ENCODE measurements at regions not wholly inside any gene's neighbourhood (a gene's known extent, or its start where the extent isn't known, plus 50 kb on each side); places are given as distances from the start of the nearest gene placed in this dataset.

- H3K4me3 ChIP-seq (ENCODE audit: low read length), result no peak overlapping the region
- no peaks in the 10 kb centered on the region for H3K9me3 ChIP-seq (ENCODE audit: low read length)
- TF ChIP-seq, protein P1, sequence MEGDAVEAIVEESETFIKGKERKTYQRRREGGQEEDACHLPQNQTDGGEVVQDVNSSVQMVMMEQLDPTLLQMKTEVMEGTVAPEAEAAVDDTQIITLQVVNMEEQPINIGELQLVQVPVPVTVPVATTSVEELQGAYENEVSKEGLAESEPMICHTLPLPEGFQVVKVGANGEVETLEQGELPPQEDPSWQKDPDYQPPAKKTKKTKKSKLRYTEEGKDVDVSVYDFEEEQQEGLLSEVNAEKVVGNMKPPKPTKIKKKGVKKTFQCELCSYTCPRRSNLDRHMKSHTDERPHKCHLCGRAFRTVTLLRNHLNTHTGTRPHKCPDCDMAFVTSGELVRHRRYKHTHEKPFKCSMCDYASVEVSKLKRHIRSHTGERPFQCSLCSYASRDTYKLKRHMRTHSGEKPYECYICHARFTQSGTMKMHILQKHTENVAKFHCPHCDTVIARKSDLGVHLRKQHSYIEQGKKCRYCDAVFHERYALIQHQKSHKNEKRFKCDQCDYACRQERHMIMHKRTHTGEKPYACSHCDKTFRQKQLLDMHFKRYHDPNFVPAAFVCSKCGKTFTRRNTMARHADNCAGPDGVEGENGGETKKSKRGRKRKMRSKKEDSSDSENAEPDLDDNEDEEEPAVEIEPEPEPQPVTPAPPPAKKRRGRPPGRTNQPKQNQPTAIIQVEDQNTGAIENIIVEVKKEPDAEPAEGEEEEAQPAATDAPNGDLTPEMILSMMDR (IDR thresholded peaks at IDR 0.05; ENCODE audit: poor library complexity, severe bottlenecking), result no peak
- TF ChIP-seq RAD21 (conservative IDR thresholded peaks at IDR 0.05), result no peak
- no peak for TF ChIP-seq TAF1 (IDR thresholded peaks at IDR 0.05; ENCODE audit: low read depth)
- TF ChIP-seq EZH2 (IDR thresholded peaks at IDR 0.05; ENCODE audit: borderline replicate concordance, insufficient read depth, low read length, poor library complexity, severe bottlenecking), result no peak
- TF ChIP-seq, protein P2, sequence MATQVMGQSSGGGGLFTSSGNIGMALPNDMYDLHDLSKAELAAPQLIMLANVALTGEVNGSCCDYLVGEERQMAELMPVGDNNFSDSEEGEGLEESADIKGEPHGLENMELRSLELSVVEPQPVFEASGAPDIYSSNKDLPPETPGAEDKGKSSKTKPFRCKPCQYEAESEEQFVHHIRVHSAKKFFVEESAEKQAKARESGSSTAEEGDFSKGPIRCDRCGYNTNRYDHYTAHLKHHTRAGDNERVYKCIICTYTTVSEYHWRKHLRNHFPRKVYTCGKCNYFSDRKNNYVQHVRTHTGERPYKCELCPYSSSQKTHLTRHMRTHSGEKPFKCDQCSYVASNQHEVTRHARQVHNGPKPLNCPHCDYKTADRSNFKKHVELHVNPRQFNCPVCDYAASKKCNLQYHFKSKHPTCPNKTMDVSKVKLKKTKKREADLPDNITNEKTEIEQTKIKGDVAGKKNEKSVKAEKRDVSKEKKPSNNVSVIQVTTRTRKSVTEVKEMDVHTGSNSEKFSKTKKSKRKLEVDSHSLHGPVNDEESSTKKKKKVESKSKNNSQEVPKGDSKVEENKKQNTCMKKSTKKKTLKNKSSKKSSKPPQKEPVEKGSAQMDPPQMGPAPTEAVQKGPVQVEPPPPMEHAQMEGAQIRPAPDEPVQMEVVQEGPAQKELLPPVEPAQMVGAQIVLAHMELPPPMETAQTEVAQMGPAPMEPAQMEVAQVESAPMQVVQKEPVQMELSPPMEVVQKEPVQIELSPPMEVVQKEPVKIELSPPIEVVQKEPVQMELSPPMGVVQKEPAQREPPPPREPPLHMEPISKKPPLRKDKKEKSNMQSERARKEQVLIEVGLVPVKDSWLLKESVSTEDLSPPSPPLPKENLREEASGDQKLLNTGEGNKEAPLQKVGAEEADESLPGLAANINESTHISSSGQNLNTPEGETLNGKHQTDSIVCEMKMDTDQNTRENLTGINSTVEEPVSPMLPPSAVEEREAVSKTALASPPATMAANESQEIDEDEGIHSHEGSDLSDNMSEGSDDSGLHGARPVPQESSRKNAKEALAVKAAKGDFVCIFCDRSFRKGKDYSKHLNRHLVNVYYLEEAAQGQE (IDR thresholded peaks at IDR 0.05; ENCODE audit: borderline replicate concordance), result no peak
- TF ChIP-seq EP300 (conservative IDR thresholded peaks at IDR 0.05; ENCODE audit: poor library complexity, severe bottlenecking), result no peak
- TF ChIP-seq POLR2AphosphoS5 (IDR thresholded peaks at IDR 0.05), result no peak
- no peak for TF ChIP-seq SMC3 (conservative IDR thresholded peaks at IDR 0.05; ENCODE audit: poor library complexity)
- TF ChIP-seq MXI1 (conservative IDR thresholded peaks at IDR 0.05; ENCODE audit: poor library complexity, severe bottlenecking), result no peak
- H3K9me2 ChIP-seq (ENCODE audit: insufficient read depth, low read length), result no peaks in the 10 kb centered on the region
- no peak overlapping the region for H3K4me2 ChIP-seq (ENCODE audit: low read length)
- H3K36me3 ChIP-seq (ENCODE audit: insufficient read depth, low read length), result no peaks in the 10 kb centered on the region
- no peaks in the 10 kb centered on the region for H4K20me1 ChIP-seq (ENCODE audit: insufficient read depth)
- no peaks in the 10 kb centered on the region for H3K27me3 ChIP-seq (ENCODE audit: insufficient read depth, low read depth, low read length)
- H3K9ac ChIP-seq (ENCODE audit: low read length), result no peak overlapping the region
- no peaks in the 10 kb centered on the region for H3F3A ChIP-seq (ENCODE audit: insufficient read depth, low read length, poor library complexity, severe bottlenecking)
- no peak overlapping the region for H3K27ac ChIP-seq (ENCODE audit: low read length)
- no peaks in the 10 kb centered on the region for H3K79me2 ChIP-seq (replicated peaks; ENCODE audit: insufficient read depth, low read length)
- H2AFZ ChIP-seq (ENCODE audit: low read depth, low read length), result no peak overlapping the region
These were observed 52.1 kb upstream of the TLE3 start for GRCh38 chr15:70149667-70150404.

GRCh38 chr15:70147778-70148177 is 50.1 kb upstream of the TLE3 start:
- Histone ChIP-seq H2AFZ (ENCODE audit: low read depth, low read length) (no peak overlapping the region), H3K27me3 (ENCODE audit: insufficient read depth, low read depth, low read length) (no peaks in the 10 kb centered on the region), H4K20me1 (ENCODE audit: insufficient read depth) (no peaks in the 10 kb centered on the region), H3K36me3 (ENCODE audit: insufficient read depth, low read length) (no peaks in the 10 kb centered on the region), H3K4me3 (ENCODE audit: low read length) (no peak overlapping the region), H3K27ac (ENCODE audit: low read length) (no peak overlapping the region), H3K79me2 (replicated peaks; ENCODE audit: insufficient read depth, low read length) (no peaks in the 10 kb centered on the region), H3K9me2 (ENCODE audit: insufficient read depth, low read length) (no peaks in the 10 kb centered on the region), H3K9me3 (ENCODE audit: low read length) (no peaks in the 10 kb centered on the region), H3F3A (ENCODE audit: insufficient read depth, low read length, poor library complexity, severe bottlenecking) (no peaks in the 10 kb centered on the region), H3K9ac (ENCODE audit: low read length) (no peak overlapping the region), H3K4me2 (ENCODE audit: low read length) (no peak overlapping the region)
- TF ChIP-seq EZH2 (IDR thresholded peaks at IDR 0.05; ENCODE audit: borderline replicate concordance, insufficient read depth, low read length, poor library complexity, severe bottlenecking) (no peak), SMC3 (conservative IDR thresholded peaks at IDR 0.05; ENCODE audit: poor library complexity) (no peak), RAD21 (conservative IDR thresholded peaks at IDR 0.05) (no peak), TAF1 (IDR thresholded peaks at IDR 0.05; ENCODE audit: low read depth) (no peak), POLR2AphosphoS5 (IDR thresholded peaks at IDR 0.05) (no peak), EP300 (conservative IDR thresholded peaks at IDR 0.05; ENCODE audit: poor library complexity, severe bottlenecking) (no peak), MXI1 (conservative IDR thresholded peaks at IDR 0.05; ENCODE audit: poor library complexity, severe bottlenecking) (no peak)
- TF ChIP-seq, protein P1 (IDR thresholded peaks at IDR 0.05; ENCODE audit: poor library complexity, severe bottlenecking), result no peak
- TF ChIP-seq, protein P2 (IDR thresholded peaks at IDR 0.05; ENCODE audit: borderline replicate concordance), result no peak

Measured in neural cell (in vitro differentiated cells).